ENCODE measurements at regions not wholly inside any gene's neighbourhood (a gene's known extent, or its start where the extent isn't known, plus 50 kb on each side); places are given as distances from the start of the nearest gene placed in this dataset.

GRCh38 chr7:33760146-33760545, 145.2 kb upstream of the BMPER start:
- no peak for TF ChIP-seq CTCF (optimal IDR thresholded peaks at IDR 0.05 in 1 of 3, IDR thresholded peaks at IDR 0.05 in 1 of 3, conservative IDR thresholded peaks at IDR 0.05 in 1 of 3; ENCODE audit: extremely low read depth in 1 of 3, insufficient read depth in 2 of 3, low read length in 3 of 3)
- no peak for TF ChIP-seq EZH2 (IDR thresholded peaks at IDR 0.05; ENCODE audit: low read length)

Data from keratinocyte (primary cell).